ENCODE measurements at regions not wholly inside any gene's neighbourhood (a gene's known extent, or its start where the extent isn't known, plus 50 kb on each side); places are given as distances from the start of the nearest gene placed in this dataset.

DNA sequence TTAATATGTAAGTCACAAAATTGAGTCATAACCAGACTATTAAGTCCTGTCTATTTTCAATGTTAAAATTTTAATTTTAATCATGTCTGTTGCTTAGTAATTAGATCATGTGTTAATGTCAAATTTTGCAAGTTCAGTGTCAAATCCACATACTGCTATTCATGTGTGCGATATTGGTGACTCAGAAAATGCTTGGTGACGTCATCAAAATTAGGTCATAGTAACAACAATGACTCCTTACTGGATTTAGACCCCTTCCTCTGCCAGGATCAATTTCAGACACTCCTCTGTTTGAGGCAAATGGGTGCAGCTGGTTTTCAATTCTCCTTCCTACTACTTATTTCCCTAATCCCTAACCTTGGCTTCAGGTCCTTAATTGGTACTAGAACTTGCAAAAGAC lies 1394.3 kb upstream of the SLC10A2 start:
- H4K5ac ChIP-seq (ENCODE audit: low read depth, low read length) = no peak overlapping the region
- H3K36me3 ChIP-seq (ENCODE audit: control insufficient read depth, insufficient read depth, low read length) = no peaks in the 10 kb centered on the region
- peaks cover 9% of the 10 kb centered on the region for H3K9me3 ChIP-seq (ENCODE audit: control insufficient read depth, insufficient read depth, low read length)
- no peaks in the 10 kb centered on the region for H4K20me1 ChIP-seq (ENCODE audit: insufficient read depth, low read length)
- in situ Hi-C loops (cut with MboI; ENCODE audit: low sequenced_read_pairs) (no loop called here), intact Hi-C loops (cut with micrococcal nuclease) (no loop called here), dilution Hi-C loops (cut with HindIII; ENCODE audit: low sequenced_read_pairs, unreplicated experiment) (no loop called here)
- no peak overlapping the region for H4K8ac ChIP-seq (ENCODE audit: low read depth in 2 of 2, low read length in 2 of 2)
- H3K4me3 ChIP-seq (ENCODE audit: insufficient read depth, low read depth, low read length) = no peak overlapping the region
- TF ChIP-seq FOS (IDR thresholded peaks at IDR 0.05; ENCODE audit: low read depth, low read length) (no peak), MAFK (IDR thresholded peaks at IDR 0.05; ENCODE audit: low read depth, low read length) (no peak), POLR2A (IDR thresholded peaks at IDR 0.05; ENCODE audit: low read depth, low read length) (no peak), CHD1 (IDR thresholded peaks at IDR 0.05; ENCODE audit: low read depth, low read length) (no peak), RFX5 (IDR thresholded peaks at IDR 0.05; ENCODE audit: low read depth, low read length) (no peak), MXI1 (IDR thresholded peaks at IDR 0.05; ENCODE audit: borderline replicate concordance, low read depth, low read length) (no peak), NFE2L2 (IDR thresholded peaks at IDR 0.05; ENCODE audit: low read depth, low read length) (no peak), RAD21 (IDR thresholded peaks at IDR 0.05; ENCODE audit: low read length) (no peak), RCOR1 (IDR thresholded peaks at IDR 0.05; ENCODE audit: insufficient replicate concordance, low read length) (no peak)
- TF ChIP-seq, protein P1, sequence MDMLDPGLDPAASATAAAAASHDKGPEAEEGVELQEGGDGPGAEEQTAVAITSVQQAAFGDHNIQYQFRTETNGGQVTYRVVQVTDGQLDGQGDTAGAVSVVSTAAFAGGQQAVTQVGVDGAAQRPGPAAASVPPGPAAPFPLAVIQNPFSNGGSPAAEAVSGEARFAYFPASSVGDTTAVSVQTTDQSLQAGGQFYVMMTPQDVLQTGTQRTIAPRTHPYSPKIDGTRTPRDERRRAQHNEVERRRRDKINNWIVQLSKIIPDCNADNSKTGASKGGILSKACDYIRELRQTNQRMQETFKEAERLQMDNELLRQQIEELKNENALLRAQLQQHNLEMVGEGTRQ (IDR thresholded peaks at IDR 0.05; ENCODE audit: low read depth, low read length) = no peak
- H3K4ac ChIP-seq (ENCODE audit: low read depth, low read length) = no peak overlapping the region
- H2BK15ac ChIP-seq (ENCODE audit: low read depth, low read length) = no peak overlapping the region
- no peaks in the 10 kb centered on the region for H3K9me1 ChIP-seq (ENCODE audit: insufficient read depth, low read length)
- no peaks in the 10 kb centered on the region for H3K4me1 ChIP-seq (ENCODE audit: control insufficient read depth, insufficient read depth, low read length)
- H3K27me3 ChIP-seq (ENCODE audit: control insufficient read depth, insufficient read depth, low read length) = no peaks in the 10 kb centered on the region
- no peak overlapping the region for H2AK9ac ChIP-seq (replicated peaks; ENCODE audit: low read depth, low read length, poor library complexity)
- no peak for DNase-seq
- ChIA-PET CTCF (interaction anchor here (0.7 kb wide), 1 partner anchor 302 kb away, joined by 6 read pairs; no protein-coding TSS in a partner anchor), POLR2A (ENCODE audit: unreplicated experiment) (no interaction called here)
- no peak overlapping the region for H3K14ac ChIP-seq (replicated peaks; ENCODE audit: low read depth, low read length)
- no peak overlapping the region for H3K23ac ChIP-seq (ENCODE audit: low read depth, low read length)
- no peak overlapping the region for H3K27ac ChIP-seq (ENCODE audit: insufficient read depth, low read length)
- no peak overlapping the region for H2AFZ ChIP-seq (replicated peaks; ENCODE audit: low read length, poor library complexity)
- H3K56ac ChIP-seq (ENCODE audit: extremely low read depth, insufficient read depth, low read length) = no peak overlapping the region
- 40% methylated on average over 2 of the region's 2 CpGs; no CpG with 5 or more reads in 1 of the 2 experiments for WGBS, 2 experiments (ENCODE audit: extremely low coverage in 2 of 2, insufficient read length in 1 of 2)
- H3K9ac ChIP-seq (ENCODE audit: low read depth, low read length) = no peak overlapping the region
- no peak overlapping the region for H2BK5ac ChIP-seq (ENCODE audit: low read depth, low read length, poor library complexity, severe bottlenecking)
- no peak overlapping the region for H3K18ac ChIP-seq (ENCODE audit: low read depth, low read length)
- no peaks in the 10 kb centered on the region for H3K79me1 ChIP-seq (ENCODE audit: low read depth in 1 of 2, low read length in 2 of 2)
- no TSS peak for BruUV-seq (replicated peaks)
- ATAC-seq (ENCODE audit: low read depth) = no peak
- H2BK20ac ChIP-seq (ENCODE audit: low read depth, low read length) = no peak overlapping the region
- H2AK5ac ChIP-seq (ENCODE audit: low read depth, low read length) = no peak overlapping the region
- H2BK120ac ChIP-seq (ENCODE audit: low read depth, low read length) = no peak overlapping the region
- H3K4me2 ChIP-seq (ENCODE audit: low read depth, low read length) = no peak overlapping the region
- no peak overlapping the region for H4K91ac ChIP-seq (ENCODE audit: insufficient read depth, low read depth, low read length)

All from IMR-90 (cell line).